ENCODE measurements at regions not wholly inside any gene's neighbourhood (a gene's known extent, or its start where the extent isn't known, plus 50 kb on each side); places are given as distances from the start of the nearest gene placed in this dataset.

DNA sequence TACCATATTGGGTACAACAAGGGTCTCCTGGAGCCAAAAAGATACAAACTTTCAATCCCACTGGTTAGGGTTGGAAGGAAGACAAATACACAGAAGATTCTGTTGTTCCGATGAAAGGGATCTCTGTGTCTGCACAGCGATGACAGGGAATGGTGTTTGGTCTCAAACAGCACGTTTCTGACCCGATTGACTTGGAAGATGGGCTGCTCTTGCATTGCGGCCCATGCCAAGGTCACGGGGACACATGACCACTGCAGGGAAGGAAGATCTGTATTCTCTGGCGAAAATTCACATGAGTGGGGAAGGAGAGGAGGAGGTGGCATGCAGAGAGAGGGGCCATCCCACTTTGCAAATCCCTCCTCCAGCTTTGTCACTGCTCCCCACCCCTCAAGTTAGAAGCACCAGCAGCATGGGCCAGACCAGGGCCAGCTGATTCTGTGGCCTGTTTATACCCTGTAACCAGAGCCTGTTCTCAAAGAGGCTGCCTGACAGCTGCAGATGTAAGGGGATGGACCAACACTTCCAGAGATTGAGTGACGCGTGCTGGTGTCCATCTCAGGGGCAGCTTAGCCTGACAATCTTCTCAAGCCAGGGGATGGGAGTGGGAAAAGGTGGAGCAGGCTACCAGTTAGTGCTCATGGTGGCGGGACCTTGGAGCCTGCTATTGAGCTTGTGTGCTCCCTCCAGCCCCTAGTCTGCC lies 57.2 kb downstream of the TNP1 start:
- TF ChIP-seq POLR2AphosphoS5 (IDR thresholded peaks at IDR 0.05; ENCODE audit: borderline replicate concordance, low read depth, low read length) (no peak), EZH2 (IDR thresholded peaks at IDR 0.05) (no peak), FOXP2 (optimal IDR thresholded peaks at IDR 0.05; ENCODE audit: control extremely low read depth, extremely low read length, insufficient read depth) (no peak)
